MCF 10A (cell line): ENCODE measurements at regions not wholly inside any gene's neighbourhood (a gene's known extent, or its start where the extent isn't known, plus 50 kb on each side); places are given as distances from the start of the nearest gene placed in this dataset.
"Not testable (repeated sequence)": the region's sequence is repeated elsewhere in the genome, so short reads cannot be mapped to it uniquely, and the experiment has no call there.

ENCODE experiments used
- BruUV-seq: library from RNA; stranded (reverse); fragments of 400-500 nt; replicated peaks from 2 replicates; lab custom pipeline; 2021; lab: Mats Ljungman, UMichigan
- CTCF ChIA-PET: fragments of 300-600 bp; sonication (Branson Sonifier 250); formaldehyde crosslinking; extraction: SDS; loops from one replicate; lab custom pipeline; 2021; ENCODE audit warnings: antibody characterized with exemption, inconsistent platforms; lab: Yijun Ruan, JAX
- POLR2A ChIA-PET: fragments of 300-600, 350-650 bp; sonication (Branson Sonifier 250); formaldehyde crosslinking; extraction: SDS; loops from one replicate; lab custom pipeline; 2020; ENCODE audit warnings: antibody characterized with exemption, inconsistent platforms; lab: Yijun Ruan, JAX
- DNase-seq: peaks from one replicate; pipeline ENCODE4 v3.0.0-alpha.2; 2018; ENCODE audit not compliant: unreplicated experiment
- H3K27ac Mint-ChIP-seq: one replicate; pipeline ENCODE4 v1.8.0; 2022; ENCODE audit warnings: mild to moderate bottlenecking, low read depth, mixed read lengths; ENCODE audit not compliant: unreplicated experiment
- H3K27me3 Mint-ChIP-seq: one replicate; pipeline ENCODE4 v1.8.0; 2022; ENCODE audit warnings: mixed read lengths; ENCODE audit not compliant: insufficient read depth, unreplicated experiment
- H3K36me3 Mint-ChIP-seq: one replicate; pipeline ENCODE4 v1.8.0; 2022; ENCODE audit warnings: mild to moderate bottlenecking, moderate library complexity, mixed read lengths; ENCODE audit not compliant: insufficient read depth, unreplicated experiment
- H3K4me1 Mint-ChIP-seq: one replicate; pipeline ENCODE4 v1.8.0; 2022; ENCODE audit warnings: mixed read lengths; ENCODE audit not compliant: insufficient read depth, unreplicated experiment
- H3K4me3 Mint-ChIP-seq: one replicate; pipeline ENCODE4 v1.8.0; 2022; ENCODE audit warnings: mild to moderate bottlenecking, moderate library complexity, mixed read lengths; ENCODE audit not compliant: unreplicated experiment
- H3K9me3 Mint-ChIP-seq: one replicate; pipeline ENCODE4 v1.8.0; 2022; ENCODE audit warnings: mixed read lengths; ENCODE audit not compliant: unreplicated experiment
- CTCF ChIP-seq: fragments of 200-600 bp; IDR thresholded peaks from one replicate; pipeline ENCODE4 v1.8.0; 2022; ENCODE audit warnings: antibody characterized with exemption, mild to moderate bottlenecking; ENCODE audit not compliant: unreplicated experiment
- intact Hi-C: fragments of 100-400 bp; cut with micrococcal nuclease; formaldehyde crosslinking; loops from 2 replicates; pipeline ENCODE4 v1.14.1; 2022

GRCh38 chr6:6074190-6074589 is 67.5 kb upstream of the NRN1 start:
- DNase-seq: no peak
- Mint-ChIP-seq H3K27ac (no peak overlapping the region), H3K27me3 (peaks cover 56% of the 10 kb centered on the region), H3K4me1 (no peaks in the 10 kb centered on the region), H3K4me3 (no peak overlapping the region), H3K36me3 (no peaks in the 10 kb centered on the region), H3K9me3 (peaks cover 16% of the 10 kb centered on the region)
- intact Hi-C loops: no loop called here
- ChIA-PET POLR2A (interaction anchor here (1.2 kb wide), 1 partner anchor 11 kb away, joined by 3 read pairs; no protein-coding TSS in a partner anchor), CTCF (interaction anchor here (1.1 kb wide), 2 partner anchors 9 to 473 kb away, joined by 3 read pairs; no protein-coding TSS in a partner anchor)
- no peak for TF ChIP-seq CTCF
- BruUV-seq: no TSS peak

GRCh38 chr6:6068157-6068556 is 61.4 kb upstream of the NRN1 start:
- H3K36me3 Mint-ChIP-seq, BruUV-seq, intact Hi-C loops, POLR2A ChIA-PET, DNase-seq, H3K27ac Mint-ChIP-seq, H3K4me1 Mint-ChIP-seq, H3K4me3 Mint-ChIP-seq, H3K27me3 Mint-ChIP-seq: not testable (repeated sequence)
- peaks cover 23% of the 10 kb centered on the region for H3K9me3 Mint-ChIP-seq
- CTCF ChIA-PET: interaction anchor here (0.7 to 1.2 kb wide), 3 partner anchors 13 to 488 kb away, joined by 3 to 4 read pairs (median 3); no protein-coding TSS in a partner anchor

GRCh38 chr6:6058054-6058444 is 51.3 kb upstream of the NRN1 start:
- CTCF ChIA-PET: interaction anchor here (0.6 to 6.3 kb wide), 17 partner anchors 11 to 635 kb away, joined by 3 to 111 read pairs (median 3); no protein-coding TSS in a partner anchor
- Mint-ChIP-seq H3K27me3 (peaks cover 28% of the 10 kb centered on the region), H3K36me3 (no peaks in the 10 kb centered on the region), H3K9me3 (no peaks in the 10 kb centered on the region), H3K4me1 (no peaks in the 10 kb centered on the region), H3K27ac (no peak overlapping the region), H3K4me3 (no peak overlapping the region)
- POLR2A ChIA-PET: no interaction called here
- DNase-seq: no peak
- intact Hi-C loops: no loop called here
- no TSS peak for BruUV-seq
- no peak for TF ChIP-seq CTCF

- Mint-ChIP-seq H3K27me3 (peaks cover 28% of the 10 kb centered on the region), H3K36me3 (no peaks in the 10 kb centered on the region), H3K27ac (no peak overlapping the region), H3K4me3 (no peak overlapping the region), H3K4me1 (no peaks in the 10 kb centered on the region), H3K9me3 (no peaks in the 10 kb centered on the region)
- ChIA-PET CTCF (interaction anchor here (0.6 to 6.3 kb wide), 26 partner anchors 10 to 631 kb away, joined by 3 to 111 read pairs (median 3); no protein-coding TSS in a partner anchor), POLR2A (no interaction called here)
- intact Hi-C loops: loop anchor here (1.0 to 2.0 kb wide), 5 partner anchors 257 to 635 kb away; no protein-coding TSS in a partner anchor
- TF ChIP-seq CTCF: peak; percentile 57
- peak; percentile 66 for DNase-seq
- BruUV-seq: no TSS peak
Measured at GRCh38 chr6:6057442-6058053, 50.8 kb upstream of the NRN1 start.
